ENCODE measurements at regions not wholly inside any gene's neighbourhood (a gene's known extent, or its start where the extent isn't known, plus 50 kb on each side); places are given as distances from the start of the nearest gene placed in this dataset.

DNA sequence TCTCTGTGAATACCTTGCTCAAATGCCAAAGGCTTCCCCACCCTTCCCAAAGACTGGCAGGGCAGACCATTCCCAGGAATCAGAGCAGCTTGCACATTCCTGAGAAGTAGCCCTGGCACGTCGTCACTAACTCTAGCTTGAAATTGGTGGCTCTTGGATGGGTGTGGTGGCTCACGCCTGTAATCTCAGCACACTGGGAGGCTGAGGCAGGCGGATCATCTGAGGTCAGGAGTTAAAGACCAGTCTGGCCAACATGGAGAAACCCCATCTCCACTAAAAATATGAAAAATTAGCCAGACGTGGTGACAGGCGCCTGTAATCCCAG is 108.2 kb upstream of the MPP7 start:
- no peak overlapping the region for H3K27ac Mint-ChIP-seq (ENCODE audit: unreplicated experiment)
- TF ChIP-seq, protein P1, sequence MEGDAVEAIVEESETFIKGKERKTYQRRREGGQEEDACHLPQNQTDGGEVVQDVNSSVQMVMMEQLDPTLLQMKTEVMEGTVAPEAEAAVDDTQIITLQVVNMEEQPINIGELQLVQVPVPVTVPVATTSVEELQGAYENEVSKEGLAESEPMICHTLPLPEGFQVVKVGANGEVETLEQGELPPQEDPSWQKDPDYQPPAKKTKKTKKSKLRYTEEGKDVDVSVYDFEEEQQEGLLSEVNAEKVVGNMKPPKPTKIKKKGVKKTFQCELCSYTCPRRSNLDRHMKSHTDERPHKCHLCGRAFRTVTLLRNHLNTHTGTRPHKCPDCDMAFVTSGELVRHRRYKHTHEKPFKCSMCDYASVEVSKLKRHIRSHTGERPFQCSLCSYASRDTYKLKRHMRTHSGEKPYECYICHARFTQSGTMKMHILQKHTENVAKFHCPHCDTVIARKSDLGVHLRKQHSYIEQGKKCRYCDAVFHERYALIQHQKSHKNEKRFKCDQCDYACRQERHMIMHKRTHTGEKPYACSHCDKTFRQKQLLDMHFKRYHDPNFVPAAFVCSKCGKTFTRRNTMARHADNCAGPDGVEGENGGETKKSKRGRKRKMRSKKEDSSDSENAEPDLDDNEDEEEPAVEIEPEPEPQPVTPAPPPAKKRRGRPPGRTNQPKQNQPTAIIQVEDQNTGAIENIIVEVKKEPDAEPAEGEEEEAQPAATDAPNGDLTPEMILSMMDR (IDR thresholded peaks at IDR 0.05; ENCODE audit: partially characterized antibody, unreplicated experiment): no peak
- H3K27me3 Mint-ChIP-seq (ENCODE audit: unreplicated experiment): no peaks in the 10 kb centered on the region
- no peaks in the 10 kb centered on the region for H3K4me1 Mint-ChIP-seq (ENCODE audit: low read depth, unreplicated experiment)
- no peak overlapping the region for H3K4me3 Mint-ChIP-seq (ENCODE audit: unreplicated experiment)
- H3K36me3 Mint-ChIP-seq (ENCODE audit: unreplicated experiment): peaks cover 6% of the 10 kb centered on the region
- no peak for DNase-seq
- H3K9me3 Mint-ChIP-seq (ENCODE audit: unreplicated experiment): peaks cover 5% of the 10 kb centered on the region

DNA sequence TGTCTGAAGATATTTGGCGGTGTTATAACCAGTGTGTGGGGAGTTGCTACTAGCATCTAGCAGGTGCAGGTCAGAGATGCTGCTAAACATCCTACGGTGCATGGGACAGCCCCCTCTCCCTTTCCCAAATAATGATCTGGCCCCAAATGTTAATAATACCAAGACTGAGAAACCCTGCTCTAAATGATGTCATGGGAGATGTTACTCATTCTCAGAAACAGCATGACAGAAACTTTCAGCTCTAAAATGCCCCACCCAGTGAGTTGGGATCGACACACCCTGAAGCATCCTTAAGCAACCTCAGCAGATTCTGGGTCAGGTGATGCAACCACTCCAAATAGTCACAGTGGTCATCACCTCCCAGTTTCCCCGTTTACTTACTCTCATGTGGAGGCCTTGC is 108.8 kb upstream of the MPP7 start:
- TF ChIP-seq, protein P1 (IDR thresholded peaks at IDR 0.05; ENCODE audit: partially characterized antibody, unreplicated experiment): no peak
- H3K9me3 Mint-ChIP-seq (ENCODE audit: unreplicated experiment): peaks cover 5% of the 10 kb centered on the region
- no peaks in the 10 kb centered on the region for H3K27me3 Mint-ChIP-seq (ENCODE audit: unreplicated experiment)

DNA sequence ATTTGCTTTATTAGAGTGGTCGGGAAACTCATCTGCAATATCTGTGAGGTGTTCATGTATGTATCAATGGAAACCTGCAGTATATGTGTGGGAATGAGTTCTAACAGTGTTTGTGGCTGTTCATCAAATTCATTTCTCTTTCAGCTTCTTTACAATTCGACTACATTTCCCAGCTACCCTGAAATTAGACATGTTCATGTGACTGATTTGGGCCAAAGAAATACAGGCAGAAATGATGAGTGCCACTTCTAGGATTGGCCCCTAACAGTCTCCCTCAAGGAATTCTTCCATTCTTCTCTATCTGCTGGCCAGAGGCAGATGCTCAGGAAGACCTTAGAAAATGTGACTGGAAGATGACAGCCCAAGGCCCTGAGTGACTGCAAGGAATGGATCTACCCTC is 114.8 kb upstream of the WAC start:
- peaks cover 6% of the 10 kb centered on the region for H3K36me3 Mint-ChIP-seq (ENCODE audit: unreplicated experiment)
- DNase-seq: no peak
- no peak overlapping the region for H3K27ac Mint-ChIP-seq (ENCODE audit: unreplicated experiment)
- no peaks in the 10 kb centered on the region for H3K27me3 Mint-ChIP-seq (ENCODE audit: unreplicated experiment)
- no peak overlapping the region for H3K4me3 Mint-ChIP-seq (ENCODE audit: unreplicated experiment)
- no peaks in the 10 kb centered on the region for H3K4me1 Mint-ChIP-seq (ENCODE audit: low read depth, unreplicated experiment)
- H3K9me3 Mint-ChIP-seq (ENCODE audit: unreplicated experiment): peaks cover 5% of the 10 kb centered on the region
- TF ChIP-seq, protein P1 (IDR thresholded peaks at IDR 0.05; ENCODE audit: partially characterized antibody, unreplicated experiment): no peak

More for the DNA sequence above, 108.8 kb upstream of the MPP7 start:
- H3K4me1 Mint-ChIP-seq (ENCODE audit: low read depth, unreplicated experiment): no peaks in the 10 kb centered on the region
- H3K27ac Mint-ChIP-seq (ENCODE audit: unreplicated experiment): no peak overlapping the region
- no peak overlapping the region for H3K4me3 Mint-ChIP-seq (ENCODE audit: unreplicated experiment)
- DNase-seq: no peak
- peaks cover 6% of the 10 kb centered on the region for H3K36me3 Mint-ChIP-seq (ENCODE audit: unreplicated experiment)

DNA sequence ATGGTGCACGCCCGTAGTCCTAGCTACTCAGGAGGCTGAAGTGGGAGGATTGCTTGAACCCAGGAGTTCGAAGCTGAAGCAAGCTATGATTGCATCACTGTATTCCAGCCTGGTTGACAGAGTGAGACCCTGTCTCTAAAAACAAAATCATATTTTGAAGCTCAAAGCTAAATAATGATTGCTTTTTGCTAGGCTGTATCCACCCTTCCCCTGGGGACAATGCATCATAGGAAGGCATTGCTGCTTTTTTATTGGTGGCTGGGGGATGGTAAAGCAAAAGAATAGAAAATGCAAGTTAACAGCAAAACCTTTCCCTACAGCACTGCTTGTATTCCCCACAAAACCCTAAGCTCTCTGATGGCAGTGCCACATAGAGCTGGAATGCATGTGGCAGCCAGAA is 107.5 kb upstream of the WAC start:
- no peak for DNase-seq
- Mint-ChIP-seq H3K36me3 (ENCODE audit: unreplicated experiment) (no peaks in the 10 kb centered on the region), H3K9me3 (ENCODE audit: unreplicated experiment) (no peaks in the 10 kb centered on the region), H3K27ac (ENCODE audit: unreplicated experiment) (no peak overlapping the region), H3K27me3 (ENCODE audit: unreplicated experiment) (peaks cover 2% of the 10 kb centered on the region), H3K4me3 (ENCODE audit: unreplicated experiment) (no peak overlapping the region), H3K4me1 (ENCODE audit: low read depth, unreplicated experiment) (peaks cover 2% of the 10 kb centered on the region)
- TF ChIP-seq, protein P1 (IDR thresholded peaks at IDR 0.05; ENCODE audit: partially characterized antibody, unreplicated experiment): no peak

DNA sequence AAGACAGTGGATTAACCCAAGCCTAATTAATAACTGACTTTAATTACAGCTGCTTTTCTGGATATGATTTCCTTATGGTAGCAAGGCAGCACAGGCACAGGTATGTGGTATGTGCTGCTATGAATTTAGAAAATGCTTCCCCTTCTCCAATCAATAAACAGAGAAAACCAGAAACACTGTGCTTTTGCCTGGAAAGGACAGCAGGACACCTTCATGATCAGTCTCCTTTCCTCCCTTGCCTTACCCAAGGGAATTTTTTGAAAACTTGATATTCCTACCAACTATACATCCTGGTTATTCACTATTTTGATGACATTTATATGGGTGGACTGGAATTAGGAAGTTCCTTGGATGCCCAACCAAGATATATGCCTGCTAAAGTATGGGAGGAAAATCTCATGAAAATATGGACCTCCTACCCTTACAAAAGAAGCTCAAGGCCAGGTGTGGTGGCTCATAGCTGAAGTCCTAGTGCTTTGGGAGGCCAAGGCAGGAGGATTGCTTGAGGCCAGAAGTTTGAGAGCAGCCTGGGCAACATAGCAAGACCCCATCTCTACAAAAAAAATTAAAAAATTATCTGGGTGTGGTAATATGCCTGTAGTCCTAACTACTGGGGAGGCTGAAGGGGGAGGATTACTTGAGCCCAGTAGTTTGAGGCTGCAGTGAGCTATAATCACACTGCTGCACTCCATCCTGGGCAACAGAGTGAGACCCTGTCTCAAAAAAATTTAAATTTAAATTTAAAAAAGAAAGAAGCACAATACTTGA is 106.3 kb upstream of the WAC start:
- no peaks in the 10 kb centered on the region for H3K36me3 Mint-ChIP-seq (ENCODE audit: unreplicated experiment)
- DNase-seq: no peak
- H3K9me3 Mint-ChIP-seq (ENCODE audit: unreplicated experiment): no peaks in the 10 kb centered on the region
- H3K27me3 Mint-ChIP-seq (ENCODE audit: unreplicated experiment): peaks cover 2% of the 10 kb centered on the region
- TF ChIP-seq, protein P1 (IDR thresholded peaks at IDR 0.05; ENCODE audit: partially characterized antibody, unreplicated experiment): no peak
- H3K27ac Mint-ChIP-seq (ENCODE audit: unreplicated experiment): no peak overlapping the region
- H3K4me1 Mint-ChIP-seq (ENCODE audit: low read depth, unreplicated experiment): peaks cover 2% of the 10 kb centered on the region
- H3K4me3 Mint-ChIP-seq (ENCODE audit: unreplicated experiment): no peak overlapping the region

Data from glutamatergic neuron (in vitro differentiated cells).